DND-41 (cell line): ENCODE measurements at regions not wholly inside any gene's neighbourhood (a gene's known extent, or its start where the extent isn't known, plus 50 kb on each side); places are given as distances from the start of the nearest gene placed in this dataset.

Source experiments
- ATAC-seq: fragments of 200-7000 bp; cut with Tn5 transposase; 3 replicates; pipeline ENCODE4 v1.9.1; 2021; ENCODE audit warnings: low read depth; ENCODE audit not compliant: insufficient read depth
- DNase-seq: peaks from one replicate; pipeline ENCODE4 v3.0.0-alpha.2; 2020
- H2AFZ ChIP-seq: 2 replicates; pipeline ENCODE4 v1.6.0; 2012; ENCODE audit warnings: low read depth, low read length
- H3K27ac ChIP-seq: 2 replicates; pipeline ENCODE4 v1.5.1; 2012; ENCODE audit warnings: low read length, inconsistent platforms
- H3K27me3 ChIP-seq: fragments of 200-600 bp; sonication (generic); 2 replicates; pipeline ENCODE4 v1.6.0; 2012; ENCODE audit warnings: low read length, mild to moderate bottlenecking, inconsistent platforms; ENCODE audit not compliant: insufficient read depth, poor library complexity
- H3K36me3 ChIP-seq: 2 replicates; pipeline ENCODE4 v1.5.1; 2012; ENCODE audit warnings: low read length, inconsistent platforms; ENCODE audit not compliant: insufficient read depth
- H3K4me1 ChIP-seq: 2 replicates; pipeline ENCODE4 v1.5.1; 2012; ENCODE audit warnings: mild to moderate bottlenecking, low read length; ENCODE audit not compliant: insufficient read depth
- H3K4me2 ChIP-seq: 2 replicates; pipeline ENCODE4 v1.6.0; 2012; ENCODE audit warnings: mild to moderate bottlenecking, moderate library complexity, low read length, inconsistent platforms; ENCODE audit not compliant: insufficient read depth
- H3K4me3 ChIP-seq, 2 experiments: fragments of 200-600 bp in 1 of 2; shearing (Covaris generic) in 1 of 2; 2 replicates each; pipeline ENCODE4 v1.5.1; 2012 to 2016; ENCODE audit warnings: inconsistent platforms in 2 of 2, low read length in 2 of 2, mild to moderate bottlenecking in 2 of 2, low read depth in 1 of 2, moderate library complexity in 1 of 2
- H3K79me2 ChIP-seq: 2 replicates; pipeline ENCODE4 v1.6.0; 2012; ENCODE audit warnings: low read length, inconsistent platforms; ENCODE audit not compliant: insufficient read depth
- H3K9ac ChIP-seq: 2 replicates; pipeline ENCODE4 v1.6.0; 2012; ENCODE audit warnings: low read depth, mild to moderate bottlenecking, inconsistent platforms, low read length, moderate library complexity
- H3K9me3 ChIP-seq: 2 replicates; pipeline ENCODE4 v1.5.1; 2012; ENCODE audit warnings: low read length, moderate library complexity, mild to moderate bottlenecking, inconsistent platforms; ENCODE audit not compliant: insufficient read depth, severe bottlenecking
- H4K20me1 ChIP-seq: 2 replicates; pipeline ENCODE4 v1.6.0; 2012; ENCODE audit warnings: low read length; ENCODE audit not compliant: insufficient read depth
- EZH2 ChIP-seq: IDR thresholded peaks from 3 replicates; pipeline ENCODE4 v1.6.1; 2012; ENCODE audit warnings: borderline replicate concordance, low read depth, mild to moderate bottlenecking, moderate library complexity, low read length, inconsistent platforms; ENCODE audit not compliant: severe bottlenecking
- TF ChIP-seq, protein P1 (sequence below): IDR thresholded peaks from 2 replicates; pipeline ENCODE4 v1.5.1; 2012; ENCODE audit warnings: borderline replicate concordance, low read length, moderate library complexity, mild to moderate bottlenecking; ENCODE audit not compliant: poor library complexity, severe bottlenecking; ENCODE audit errors: extremely low read depth

DNA sequence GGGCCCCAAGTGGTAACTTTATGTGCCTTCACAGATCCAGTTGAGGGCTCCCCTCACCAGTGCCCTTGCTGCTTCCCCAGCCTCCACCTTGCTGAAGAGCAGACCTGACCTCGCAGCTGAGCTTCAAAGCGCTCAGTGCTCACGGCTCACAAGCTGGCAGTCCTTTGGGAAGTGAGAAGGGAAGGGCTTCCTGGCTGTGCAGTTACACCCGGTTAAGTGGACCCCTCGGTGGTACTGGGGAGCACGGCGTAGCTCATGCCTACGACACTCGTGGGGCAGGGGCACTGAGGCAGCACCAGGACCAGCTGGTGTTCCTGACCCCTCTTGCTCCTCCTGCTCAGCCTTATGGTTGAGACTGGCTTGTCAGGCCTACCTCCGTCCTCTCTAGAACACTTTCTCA is 629.0 kb upstream of the TBL1XR1 start:
- DNase-seq (no peak), ATAC-seq (no peak)
- H3K9ac ChIP-seq, result no peak overlapping the region
- H3K4me2 ChIP-seq, result no peak overlapping the region
- no peaks in the 10 kb centered on the region for H3K79me2 ChIP-seq
- TF ChIP-seq, protein P1, sequence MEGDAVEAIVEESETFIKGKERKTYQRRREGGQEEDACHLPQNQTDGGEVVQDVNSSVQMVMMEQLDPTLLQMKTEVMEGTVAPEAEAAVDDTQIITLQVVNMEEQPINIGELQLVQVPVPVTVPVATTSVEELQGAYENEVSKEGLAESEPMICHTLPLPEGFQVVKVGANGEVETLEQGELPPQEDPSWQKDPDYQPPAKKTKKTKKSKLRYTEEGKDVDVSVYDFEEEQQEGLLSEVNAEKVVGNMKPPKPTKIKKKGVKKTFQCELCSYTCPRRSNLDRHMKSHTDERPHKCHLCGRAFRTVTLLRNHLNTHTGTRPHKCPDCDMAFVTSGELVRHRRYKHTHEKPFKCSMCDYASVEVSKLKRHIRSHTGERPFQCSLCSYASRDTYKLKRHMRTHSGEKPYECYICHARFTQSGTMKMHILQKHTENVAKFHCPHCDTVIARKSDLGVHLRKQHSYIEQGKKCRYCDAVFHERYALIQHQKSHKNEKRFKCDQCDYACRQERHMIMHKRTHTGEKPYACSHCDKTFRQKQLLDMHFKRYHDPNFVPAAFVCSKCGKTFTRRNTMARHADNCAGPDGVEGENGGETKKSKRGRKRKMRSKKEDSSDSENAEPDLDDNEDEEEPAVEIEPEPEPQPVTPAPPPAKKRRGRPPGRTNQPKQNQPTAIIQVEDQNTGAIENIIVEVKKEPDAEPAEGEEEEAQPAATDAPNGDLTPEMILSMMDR, result no peak
- no peak for TF ChIP-seq EZH2
- no peaks in the 10 kb centered on the region for H3K36me3 ChIP-seq
- no peaks in the 10 kb centered on the region for H3K27me3 ChIP-seq
- H3K27ac ChIP-seq, result no peak overlapping the region
- no peaks in the 10 kb centered on the region for H3K9me3 ChIP-seq
- H3K4me3 ChIP-seq, result no peak overlapping the region
- no peaks in the 10 kb centered on the region for H4K20me1 ChIP-seq
- H2AFZ ChIP-seq, result no peak overlapping the region
- H3K4me1 ChIP-seq, result no peaks in the 10 kb centered on the region

DNA sequence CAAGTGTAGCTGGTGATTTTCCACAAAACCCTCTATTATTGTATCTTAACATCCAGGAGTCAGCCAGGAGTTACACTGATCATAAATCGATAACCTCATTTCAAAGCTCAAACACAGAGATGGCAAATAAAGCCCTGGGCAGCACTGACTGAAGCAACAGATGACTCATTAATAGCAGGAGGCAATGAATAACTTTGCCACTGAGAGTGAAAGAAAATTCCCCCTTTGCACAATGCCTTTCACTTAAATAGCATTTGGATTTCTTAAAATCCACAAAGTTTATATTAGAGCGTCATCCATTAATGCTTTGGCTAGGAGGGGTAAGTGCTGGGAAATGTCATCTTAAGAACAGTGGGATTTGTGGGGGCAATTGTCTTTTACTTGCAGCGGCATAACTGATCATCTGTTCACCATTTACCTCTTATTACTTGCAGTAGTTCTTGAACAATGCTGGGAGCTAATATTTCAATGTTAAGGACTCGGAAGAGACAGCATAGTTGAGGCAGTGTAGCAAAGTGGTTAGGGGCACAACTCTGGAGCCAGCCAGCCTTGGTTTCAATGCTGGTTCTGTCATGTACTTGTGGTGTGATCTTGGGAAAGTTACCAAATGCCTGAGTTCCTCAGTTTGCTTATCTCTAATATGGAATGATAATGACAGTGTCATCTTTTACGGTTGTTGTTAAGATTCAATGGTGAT is 630.4 kb upstream of the TBL1XR1 start:
- DNase-seq, result no peak
- Histone ChIP-seq H3K4me1 (no peaks in the 10 kb centered on the region), H4K20me1 (no peaks in the 10 kb centered on the region), H3K4me2 (no peak overlapping the region), H3K27ac (no peak overlapping the region), H3K9me3 (no peaks in the 10 kb centered on the region), H3K9ac (no peak overlapping the region), H3K79me2 (no peaks in the 10 kb centered on the region), H2AFZ (no peak overlapping the region), H3K36me3 (no peaks in the 10 kb centered on the region), H3K27me3 (no peaks in the 10 kb centered on the region), H3K4me3 (no peak overlapping the region)
- no peak for ATAC-seq
- TF ChIP-seq, protein P1, result no peak
- no peak for TF ChIP-seq EZH2

DNA sequence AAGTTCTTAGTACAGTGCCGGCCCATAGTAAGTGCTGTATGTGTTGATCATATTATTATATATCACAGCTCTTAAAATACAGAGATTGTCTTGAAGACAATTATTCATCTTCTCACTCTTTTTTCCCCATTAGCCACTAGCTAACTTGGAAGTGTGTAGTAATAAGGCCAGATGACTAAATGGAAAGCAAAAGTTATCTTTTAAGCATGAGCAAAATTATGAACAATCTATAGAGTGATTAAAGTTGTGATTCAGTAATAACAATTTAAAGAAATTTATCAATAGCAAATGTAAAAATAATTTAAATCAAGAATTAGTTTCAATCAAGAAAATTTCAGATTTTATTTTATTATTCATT is 630.9 kb upstream of the TBL1XR1 start:
- H4K20me1 ChIP-seq, result no peaks in the 10 kb centered on the region
- DNase-seq (no peak), ATAC-seq (no peak)
- no peak overlapping the region for H3K4me3 ChIP-seq
- H3K36me3 ChIP-seq, result no peaks in the 10 kb centered on the region
- H3K79me2 ChIP-seq, result no peaks in the 10 kb centered on the region
- no peaks in the 10 kb centered on the region for H3K9me3 ChIP-seq
- H2AFZ ChIP-seq, result no peak overlapping the region
- H3K4me1 ChIP-seq, result no peaks in the 10 kb centered on the region
- no peak overlapping the region for H3K9ac ChIP-seq
- TF ChIP-seq, protein P1, result no peak
- no peaks in the 10 kb centered on the region for H3K27me3 ChIP-seq
- no peak overlapping the region for H3K4me2 ChIP-seq
- H3K27ac ChIP-seq, result no peak overlapping the region
